ENCODE measurements at regions not wholly inside any gene's neighbourhood (a gene's known extent, or its start where the extent isn't known, plus 50 kb on each side); places are given as distances from the start of the nearest gene placed in this dataset.

- TF ChIP-seq, protein P1, sequence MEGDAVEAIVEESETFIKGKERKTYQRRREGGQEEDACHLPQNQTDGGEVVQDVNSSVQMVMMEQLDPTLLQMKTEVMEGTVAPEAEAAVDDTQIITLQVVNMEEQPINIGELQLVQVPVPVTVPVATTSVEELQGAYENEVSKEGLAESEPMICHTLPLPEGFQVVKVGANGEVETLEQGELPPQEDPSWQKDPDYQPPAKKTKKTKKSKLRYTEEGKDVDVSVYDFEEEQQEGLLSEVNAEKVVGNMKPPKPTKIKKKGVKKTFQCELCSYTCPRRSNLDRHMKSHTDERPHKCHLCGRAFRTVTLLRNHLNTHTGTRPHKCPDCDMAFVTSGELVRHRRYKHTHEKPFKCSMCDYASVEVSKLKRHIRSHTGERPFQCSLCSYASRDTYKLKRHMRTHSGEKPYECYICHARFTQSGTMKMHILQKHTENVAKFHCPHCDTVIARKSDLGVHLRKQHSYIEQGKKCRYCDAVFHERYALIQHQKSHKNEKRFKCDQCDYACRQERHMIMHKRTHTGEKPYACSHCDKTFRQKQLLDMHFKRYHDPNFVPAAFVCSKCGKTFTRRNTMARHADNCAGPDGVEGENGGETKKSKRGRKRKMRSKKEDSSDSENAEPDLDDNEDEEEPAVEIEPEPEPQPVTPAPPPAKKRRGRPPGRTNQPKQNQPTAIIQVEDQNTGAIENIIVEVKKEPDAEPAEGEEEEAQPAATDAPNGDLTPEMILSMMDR (IDR thresholded peaks at IDR 0.05): no peak
- TF ChIP-seq POLR2A (IDR thresholded peaks at IDR 0.05): no peak
Measured at GRCh38 chr13:30026093-30026492, 175.7 kb upstream of the UBL3 start.
